ENCODE measurements at regions not wholly inside any gene's neighbourhood (a gene's known extent, or its start where the extent isn't known, plus 50 kb on each side); places are given as distances from the start of the nearest gene placed in this dataset.
"Not testable (repeated sequence)": the region's sequence is repeated elsewhere in the genome, so short reads cannot be mapped to it uniquely, and the experiment has no call there.

DNA sequence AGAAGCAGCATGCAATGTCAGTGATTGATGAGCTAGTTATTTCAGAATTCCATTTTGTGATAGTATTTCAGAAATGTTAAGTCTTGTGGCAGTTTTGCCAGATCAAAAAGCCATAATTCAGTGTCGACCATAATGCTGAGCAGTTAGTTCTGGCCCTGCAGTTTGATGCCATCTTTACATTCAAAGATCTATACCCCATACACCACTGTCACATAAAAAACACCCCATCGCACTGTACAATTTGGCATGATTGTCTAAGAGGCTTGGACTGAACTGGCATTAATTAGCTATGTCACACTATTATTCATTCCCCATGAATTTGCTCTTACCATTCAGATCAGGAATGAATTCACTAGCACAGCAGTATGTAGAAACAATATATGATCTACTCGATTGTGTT, 127.7 kb upstream of the EPHA3 start:
- no peak for DNase-seq

DNA sequence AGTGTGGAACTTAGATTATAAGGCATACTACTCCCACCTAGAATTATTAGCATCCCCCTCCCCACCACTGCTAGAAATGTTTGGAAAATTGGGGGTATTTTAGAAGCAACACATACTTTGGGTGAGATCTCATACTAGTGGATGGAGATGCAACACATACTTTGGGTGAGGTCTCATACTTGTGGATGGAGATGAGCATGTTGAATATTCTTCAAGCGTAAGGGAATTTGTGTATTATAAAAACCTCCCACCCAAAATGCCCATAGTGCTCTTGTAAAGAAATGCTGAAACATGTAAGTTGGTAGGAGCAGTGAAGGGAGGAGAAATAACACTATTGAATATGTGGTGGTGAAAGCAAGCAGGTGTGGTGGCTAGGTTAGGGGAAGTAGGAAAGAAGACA, 124.0 kb upstream of the EPHA3 start:
- DNase-seq = no peak

DNA sequence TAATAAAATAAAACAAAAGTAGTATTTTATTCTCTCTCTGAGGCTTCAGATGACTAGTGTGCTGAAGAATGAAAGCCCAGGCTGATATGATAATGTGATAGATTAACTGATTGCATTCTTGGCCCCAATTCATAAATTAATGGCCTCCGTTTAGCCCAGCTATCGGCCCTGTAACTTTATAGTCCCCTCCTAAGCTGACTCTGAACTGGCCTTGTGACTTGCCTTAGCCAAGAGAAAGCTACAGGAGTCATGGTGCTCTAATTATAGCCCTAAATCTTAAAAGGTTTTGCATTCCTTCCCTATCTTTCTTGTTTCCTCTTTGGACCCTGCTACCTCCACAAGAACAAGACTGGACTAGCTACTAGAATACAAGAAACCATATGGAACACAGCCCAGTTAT, 123.2 kb upstream of the EPHA3 start:
- DNase-seq = peak; percentile 3

DNA sequence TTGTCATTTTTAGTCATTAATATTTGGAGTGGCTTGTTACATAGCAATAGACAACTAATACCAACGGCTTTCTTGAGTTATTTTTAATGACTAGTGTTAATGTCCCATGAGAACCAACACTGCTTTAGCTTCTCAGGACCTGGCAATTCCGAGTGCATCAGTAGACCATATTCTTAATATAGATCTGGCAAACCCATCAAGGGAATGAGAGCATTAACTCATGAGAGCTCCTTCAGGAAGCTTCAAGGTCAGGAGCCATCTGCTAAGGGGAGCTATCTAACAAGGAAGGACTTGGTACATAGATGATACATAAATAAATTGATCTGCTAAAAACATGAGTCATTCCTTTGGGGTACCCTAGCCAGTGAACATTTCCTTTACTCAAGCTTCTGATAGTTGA, 122.6 kb upstream of the EPHA3 start:
- no peak for DNase-seq

- DNase-seq = no peak
These were observed 121.9 kb upstream of the EPHA3 start for GRCh38 chr3:88985491-88985890.

DNA sequence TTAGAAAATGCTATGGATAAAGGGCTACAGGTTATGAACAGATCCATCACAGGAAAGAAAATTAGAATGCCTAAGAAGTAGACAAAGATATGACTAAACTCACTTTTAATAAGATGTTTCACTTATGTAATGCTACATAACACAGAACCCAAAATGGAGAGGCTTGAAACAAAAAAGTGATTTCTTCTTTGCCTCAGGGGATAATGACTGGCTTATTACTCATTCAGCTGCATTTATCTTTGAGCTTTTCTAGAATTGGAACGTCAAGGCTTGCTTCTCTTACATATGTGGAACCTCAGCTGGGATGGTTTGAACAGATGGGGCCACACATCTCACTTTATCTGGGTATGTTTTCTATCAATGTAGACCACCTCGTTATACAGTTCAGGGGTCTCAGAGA, 120.6 kb upstream of the EPHA3 start:
- DNase-seq = peak; percentile 68

DNA sequence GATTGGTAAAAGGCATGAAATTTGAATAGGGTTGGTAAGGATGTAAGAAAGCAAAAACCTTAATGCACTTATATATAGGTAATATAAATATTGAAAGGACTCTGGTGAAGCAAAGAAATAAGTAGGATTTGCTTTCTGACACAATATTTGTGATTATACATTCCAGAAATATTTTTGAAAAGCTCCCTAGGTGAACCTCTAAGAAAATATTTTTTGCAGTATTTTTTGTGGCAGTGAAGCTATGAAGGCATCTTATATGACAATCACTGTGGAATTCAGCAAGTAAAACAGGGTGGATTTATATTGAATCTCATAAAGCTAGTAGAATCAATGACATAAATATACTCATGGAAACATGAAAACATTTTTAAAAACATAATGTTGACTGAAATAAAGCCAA, 119.6 kb upstream of the EPHA3 start:
- DNase-seq = no peak

- peak; percentile 41 for DNase-seq
These were observed 118.5 kb upstream of the EPHA3 start for GRCh38 chr3:88988906-88989305.

DNA sequence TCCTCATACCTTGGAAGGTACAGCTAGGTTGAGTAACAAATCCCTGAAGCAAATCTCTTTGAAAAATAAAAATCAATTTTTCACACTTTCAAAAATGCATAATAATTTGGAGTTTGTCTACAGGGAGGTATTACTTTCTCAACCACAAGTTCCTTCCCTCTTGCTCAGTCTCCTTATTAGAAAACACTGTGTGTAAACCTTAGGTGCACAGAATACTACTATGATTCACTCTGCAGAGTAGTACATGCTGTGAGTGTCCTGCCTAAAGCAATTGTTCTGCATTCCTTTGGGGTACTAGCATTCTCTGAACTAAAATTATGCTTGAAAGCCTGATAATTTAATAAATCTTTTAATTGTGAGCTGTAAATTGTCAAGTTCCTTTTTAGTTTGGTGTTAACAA, 115.9 kb upstream of the EPHA3 start:
- DNase-seq = peak; percentile 41

- DNase-seq = no peak
These were observed 110.7 kb upstream of the EPHA3 start for GRCh38 chr3:88996691-88997090.

GRCh38 chr3:88997260-88997659, 110.2 kb upstream of the EPHA3 start:
- no peak for DNase-seq

- DNase-seq = no peak
These were observed 106.5 kb upstream of the EPHA3 start for GRCh38 chr3:89000886-89001285.

- DNase-seq = no peak
These were observed 105.2 kb upstream of the EPHA3 start for GRCh38 chr3:89002191-89002590.

- no peak for DNase-seq
These were observed 93.9 kb upstream of the EPHA3 start for GRCh38 chr3:89013536-89013935.

DNA sequence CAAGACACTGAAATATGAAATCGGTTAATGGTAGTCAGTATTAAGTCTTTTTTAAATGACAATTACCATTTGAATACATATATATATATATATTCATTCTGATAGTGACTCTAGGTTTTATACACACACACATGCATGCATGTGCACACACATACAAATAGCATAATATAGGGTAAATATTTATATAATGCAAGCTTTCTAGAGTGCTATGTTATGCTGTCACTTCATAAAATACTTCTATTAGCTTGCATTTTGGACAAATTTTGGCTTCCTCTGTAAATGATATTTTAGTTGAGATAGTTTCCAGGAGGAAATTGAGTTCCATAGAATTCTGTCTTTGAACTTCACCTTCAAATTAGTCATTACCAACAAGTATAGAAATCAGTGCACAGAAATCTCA, 89.9 kb upstream of the EPHA3 start:
- no peak for DNase-seq

DNA sequence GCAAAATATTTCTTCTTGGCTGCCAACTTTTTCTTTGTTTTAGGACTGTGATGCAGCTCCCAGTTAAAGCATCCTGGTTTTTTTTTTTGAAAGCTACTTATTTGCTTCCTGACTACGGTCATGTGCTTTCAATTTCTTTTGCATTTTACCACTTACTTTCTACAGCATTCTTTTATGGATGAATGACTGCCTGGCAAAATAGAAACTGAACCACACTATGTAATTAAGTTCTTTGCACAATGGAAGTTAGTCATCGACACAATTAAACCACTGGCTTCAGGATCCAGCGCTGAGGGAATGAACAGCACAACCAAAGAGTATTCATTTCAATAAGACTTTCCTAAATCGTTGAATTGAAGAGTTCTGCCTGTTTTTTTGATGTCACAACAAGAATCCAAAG, 82.2 kb upstream of the EPHA3 start:
- no peak for DNase-seq

DNA sequence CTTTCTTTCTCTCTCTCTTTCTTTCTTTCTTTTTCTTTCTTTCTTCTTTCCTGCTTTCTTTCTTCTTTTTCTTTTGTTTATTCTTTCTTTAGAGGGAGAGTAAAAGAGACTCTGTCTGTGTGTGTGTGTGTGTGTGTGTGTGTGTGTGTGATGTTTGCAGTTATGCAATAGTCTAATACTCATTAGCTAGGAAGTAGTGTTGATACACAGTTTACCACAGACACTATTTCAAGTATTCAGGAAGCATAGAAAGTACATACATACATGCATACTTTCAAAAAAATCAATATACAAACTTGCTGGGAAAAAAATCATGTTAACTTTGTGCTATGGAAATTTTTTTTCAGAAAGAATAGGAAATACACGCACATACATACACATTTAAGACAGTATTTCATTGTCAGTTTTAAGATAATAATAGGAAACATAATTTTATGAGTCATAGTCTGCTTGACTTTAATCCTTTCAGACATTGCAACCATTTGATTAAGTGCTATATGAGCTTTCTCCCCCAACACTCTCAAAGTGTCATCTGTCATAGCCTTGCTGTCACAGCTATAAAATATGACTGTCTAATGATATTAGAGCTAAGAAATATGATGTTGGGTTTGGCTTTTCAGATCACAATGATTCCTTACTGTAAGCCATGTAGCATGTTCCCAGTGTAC, 74.9 kb upstream of the EPHA3 start:
- DNase-seq = no peak

DNA sequence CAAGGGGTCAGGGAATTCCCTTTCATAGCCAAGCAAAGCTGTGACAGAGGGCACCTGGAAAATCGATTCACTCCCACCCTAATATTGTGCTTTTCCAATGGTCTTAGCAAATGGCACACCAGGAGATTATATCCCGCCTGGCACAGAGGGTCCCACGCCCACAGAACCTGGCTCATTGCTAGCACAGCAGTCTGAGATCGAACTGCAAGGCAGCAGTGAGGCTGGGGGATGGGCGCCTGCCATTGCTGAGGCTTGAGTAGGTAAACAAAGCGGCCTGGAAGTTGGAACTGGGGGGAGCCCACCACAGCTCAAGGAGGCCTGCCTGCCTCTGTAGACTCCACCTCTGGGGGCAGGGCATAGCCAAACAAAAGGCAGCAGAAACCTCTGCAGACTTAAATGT, 72.7 kb upstream of the EPHA3 start:
- not testable (repeated sequence) for DNase-seq

- DNase-seq = no peak
These were observed 68.6 kb upstream of the EPHA3 start for GRCh38 chr3:89038869-89039268.

GRCh38 chr3:89042236-89042835, 65.1 kb upstream of the EPHA3 start:
- DNase-seq = no peak

DNA sequence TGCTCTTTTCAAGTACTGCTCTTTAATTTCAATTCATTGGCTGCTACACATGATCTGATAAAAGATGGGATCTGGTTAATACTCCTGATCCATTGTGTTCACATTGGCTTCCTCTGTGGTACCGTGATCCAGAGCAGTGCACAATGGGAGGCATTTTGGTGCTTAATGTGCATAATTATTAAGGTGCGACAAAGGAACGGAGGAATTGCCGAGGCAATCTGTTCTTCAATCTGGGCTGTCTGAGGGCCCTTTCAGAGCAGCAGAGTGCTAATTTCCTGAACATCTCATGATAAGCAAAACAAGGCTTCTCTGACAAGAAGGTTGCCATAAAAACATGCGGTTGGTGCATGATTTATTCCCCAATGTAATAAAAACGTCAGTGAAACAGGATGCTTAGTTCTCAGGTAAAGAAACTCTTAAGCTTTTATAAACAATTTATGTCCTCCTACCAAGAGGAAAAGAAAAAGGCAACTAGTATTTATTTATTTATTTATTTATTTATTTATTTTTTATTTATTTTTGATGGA, 64.0 kb upstream of the EPHA3 start:
- DNase-seq = no peak

- DNase-seq = no peak
These were observed 60.8 kb upstream of the EPHA3 start for GRCh38 chr3:89046661-89047060.

- peak; percentile 9 for DNase-seq
These were observed 58.3 kb upstream of the EPHA3 start for GRCh38 chr3:89049119-89049518.

- DNase-seq = no peak
These were observed 55.0 kb upstream of the EPHA3 start for GRCh38 chr3:89052386-89052785.

GRCh38 chr3:89057398-89057797, 50.0 kb upstream of the EPHA3 start:
- no peak for DNase-seq

Measured in NCI-H226 (cell line).